Cardiac fibroblast (primary cell): ENCODE measurements at regions not wholly inside any gene's neighbourhood (a gene's known extent, or its start where the extent isn't known, plus 50 kb on each side); places are given as distances from the start of the nearest gene placed in this dataset.

ENCODE experiments used
- DNase-seq, 2 donors: peaks; one replicate each; pipeline versions ENCODE4 v3.0.0 to v3.0.0-alpha.2; 2010; ENCODE audit warnings: low read depth in 2 of 2
- H3K4me3 ChIP-seq, 2 donors: replicated peaks in 1 of 2; 1 replicate in 1 of 2; 2 replicates in 1 of 2; pipeline ENCODE4 v1.5.1; 2011; ENCODE audit warnings: low read depth in 2 of 2, low read length in 2 of 2, mild to moderate bottlenecking in 2 of 2, moderate library complexity in 1 of 2
- CTCF ChIP-seq: IDR thresholded peaks from one replicate; pipeline ENCODE4 v1.5.1; 2011; ENCODE audit warnings: low read depth, mild to moderate bottlenecking, low read length, inconsistent platforms

- no peak for TF ChIP-seq CTCF
- DNase-seq, result no peak
- no peak overlapping the region for H3K4me3 ChIP-seq
Measured at GRCh38 chr2:595831-596592, 81.2 kb downstream of the TMEM18 start.

GRCh38 chr2:595141-595815, 81.9 kb downstream of the TMEM18 start:
- no peak overlapping the region for H3K4me3 ChIP-seq
- no peak for TF ChIP-seq CTCF
- DNase-seq, result no peak

DNA sequence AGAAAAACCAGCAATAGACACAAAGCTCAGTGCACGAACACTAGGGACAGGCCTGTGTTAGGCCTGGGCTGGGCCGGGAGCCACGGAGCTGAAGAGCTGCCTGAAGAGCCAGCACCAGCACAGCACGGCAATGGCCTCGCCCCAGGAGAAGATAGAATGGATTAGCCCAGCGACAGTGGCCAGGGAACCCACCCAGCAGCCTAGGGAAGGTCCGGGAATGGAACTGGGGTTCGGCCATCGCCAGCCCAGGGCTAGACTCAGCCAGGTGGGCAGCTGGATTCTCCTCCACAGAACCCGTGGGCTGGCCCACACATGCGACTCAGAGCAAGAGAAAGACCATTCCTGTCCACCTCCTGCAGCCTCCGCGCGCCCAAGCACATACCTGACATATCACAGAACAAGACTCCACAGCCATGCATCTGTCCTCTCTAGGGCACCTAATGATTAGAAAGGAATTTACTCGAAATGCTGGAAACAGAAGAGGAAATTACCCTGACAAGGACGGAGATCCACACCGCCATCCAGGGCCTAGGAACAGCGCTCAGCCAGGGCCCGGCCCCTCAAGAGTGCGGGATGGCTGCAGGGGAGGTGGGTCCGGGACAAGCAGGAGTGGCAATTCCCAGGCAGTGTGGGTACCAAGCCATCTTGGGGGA, 82.8 kb downstream of the TMEM18 start:
- H3K4me3 ChIP-seq, result no peak overlapping the region
- no peak for TF ChIP-seq CTCF
- no peak for DNase-seq

- no peak for DNase-seq
- TF ChIP-seq CTCF, result no peak
Measured at GRCh38 chr2:593356-594026, 83.7 kb downstream of the TMEM18 start.

DNA sequence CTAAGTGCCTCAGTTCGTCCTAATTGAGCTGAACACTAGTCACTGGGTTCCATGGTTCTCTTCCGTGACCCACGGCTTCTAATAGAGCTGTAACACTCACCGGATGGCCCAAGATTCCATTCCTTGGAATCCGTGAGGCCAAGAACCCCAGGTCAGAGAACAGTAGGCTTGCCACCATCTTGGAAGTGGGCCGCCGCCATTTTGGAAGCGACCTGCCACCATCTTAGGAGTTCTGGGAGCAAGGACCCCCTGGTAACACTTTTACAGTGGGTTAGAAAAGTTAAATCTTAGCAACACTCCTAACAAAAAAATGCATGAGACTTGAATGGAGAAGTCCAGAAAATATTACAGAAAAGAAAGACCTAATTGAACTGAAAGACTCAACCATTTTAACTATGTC, 84.5 kb downstream of the TMEM18 start:
- no peak for DNase-seq
- H3K4me3 ChIP-seq, result no peak overlapping the region
- TF ChIP-seq CTCF, result no peak

More at GRCh38 chr2:593356-594026, 83.7 kb downstream of the TMEM18 start:
- no peak overlapping the region for H3K4me3 ChIP-seq

DNA sequence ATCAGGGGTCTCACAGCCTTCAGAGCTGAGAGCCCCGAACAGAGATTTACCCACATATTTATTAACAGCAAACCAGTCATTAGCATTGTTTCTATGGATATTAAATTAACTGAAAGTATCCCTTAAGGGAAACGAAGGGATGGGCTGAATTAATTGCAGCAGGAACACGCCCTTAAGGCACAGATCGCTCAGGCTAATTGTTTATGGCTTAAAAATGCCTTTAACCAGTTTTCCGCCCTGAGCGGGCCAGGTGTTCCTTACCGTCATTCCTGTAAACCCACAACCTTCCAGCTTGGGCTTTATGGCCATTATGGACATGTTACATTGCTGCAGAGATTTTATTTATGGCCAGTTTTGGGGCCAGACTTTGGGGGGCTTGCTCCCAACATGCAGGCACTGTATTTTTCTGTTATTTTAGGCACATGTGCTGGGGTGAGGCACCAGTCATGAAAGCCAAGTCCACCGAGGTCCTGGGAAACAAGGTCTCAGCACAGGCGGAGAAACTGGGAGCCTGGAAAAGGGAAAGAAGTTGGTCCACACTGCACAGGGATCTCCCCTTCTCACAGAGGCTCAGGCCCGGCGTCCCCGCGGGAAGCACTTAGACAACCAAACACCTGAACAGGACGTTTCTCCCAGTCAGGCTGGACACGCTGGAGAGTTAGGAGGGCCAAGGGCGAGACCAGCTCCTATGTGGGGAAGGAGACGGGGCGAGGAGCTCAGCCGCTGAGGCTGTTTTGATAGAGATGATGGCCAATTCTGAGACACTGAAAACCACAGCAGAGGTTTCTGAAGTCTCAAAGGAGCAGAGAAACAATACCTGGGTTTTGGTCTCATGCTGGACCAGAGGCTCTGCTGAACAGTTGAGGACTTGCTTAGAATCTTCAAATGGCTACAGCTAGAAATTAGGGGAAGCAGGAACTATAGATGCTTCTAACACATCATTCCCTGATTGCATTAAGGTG, 86.7 kb downstream of the TMEM18 start:
- no peak for DNase-seq
- TF ChIP-seq CTCF, result no peak
- no peak overlapping the region for H3K4me3 ChIP-seq
